HEK293 (cell line): ENCODE measurements at regions not wholly inside any gene's neighbourhood (a gene's known extent, or its start where the extent isn't known, plus 50 kb on each side); places are given as distances from the start of the nearest gene placed in this dataset.

Experiments
- CTCF ChIA-PET: fragments of 350-600 bp; formaldehyde crosslinking; extraction: SDS; loops from one replicate; lab custom pipeline; 2021; ENCODE audit warnings: antibody characterized with exemption; lab: Yijun Ruan, JAX
- POLR2A ChIA-PET: fragments of 300-600 bp; formaldehyde crosslinking; extraction: SDS; loops from one replicate; lab custom pipeline; 2020; ENCODE audit warnings: antibody characterized with exemption, inconsistent platforms; lab: Yijun Ruan, JAX
- H3K27ac ChIP-seq: fragments of 200-500 bp; sonication (Bioruptor generic); 2 replicates; pipeline ENCODE4 v1.5.1; 2014; ENCODE audit warnings: low read depth, low read length, control low read depth, inconsistent platforms; ENCODE audit errors: extremely low read depth
- H3K36me3 ChIP-seq, 2 experiments: fragments of 200-500 bp in 1 of 2; sonication (Bioruptor generic) in 1 of 2; 1 replicate in 1 of 2; 2 replicates in 1 of 2; pipeline ENCODE4 v1.5.1; 2014 to 2017; ENCODE audit warnings: inconsistent platforms in 2 of 2, low read length in 2 of 2; ENCODE audit not compliant: control insufficient read depth in 2 of 2, insufficient read depth in 1 of 2
- H3K4me1 ChIP-seq: fragments of 200-500 bp; sonication (Bioruptor generic); 2 replicates; pipeline ENCODE4 v1.5.1; 2014; ENCODE audit warnings: mild to moderate bottlenecking, low read length, inconsistent platforms; ENCODE audit not compliant: control insufficient read depth, insufficient read depth
- H3K4me3 ChIP-seq: 2 replicates; pipeline ENCODE4 v1.5.1; 2011; ENCODE audit warnings: low read depth, mild to moderate bottlenecking, control low read depth, low read length, moderate library complexity
- H3K9me3 ChIP-seq: fragments of 200-500 bp; sonication (Bioruptor generic); 2 replicates; pipeline ENCODE4 v1.5.1; 2014; ENCODE audit warnings: low read depth, low read length, inconsistent platforms; ENCODE audit not compliant: control insufficient read depth, insufficient read depth
- CTCF ChIP-seq: fragments of 450-650 bp; formaldehyde crosslinking; IDR thresholded peaks from 2 replicates; pipeline ENCODE4 v1.5.1; 2016; ENCODE audit warnings: missing biosample characterization, missing genetic modification characterization
- FEZF1 ChIP-seq: fragments of 450-650 bp; formaldehyde crosslinking; IDR thresholded peaks from 2 replicates; pipeline ENCODE4 v1.5.1; 2016; ENCODE audit warnings: missing biosample characterization, missing genetic modification characterization
- GLI2 ChIP-seq: fragments of 450-650 bp; formaldehyde crosslinking; IDR thresholded peaks from 2 replicates; pipeline ENCODE4; 2017; ENCODE audit warnings: missing biosample characterization, missing genetic modification characterization, low read depth, borderline replicate concordance
- KLF1 ChIP-seq: fragments of 450-650 bp; formaldehyde crosslinking; IDR thresholded peaks from 2 replicates; pipeline ENCODE4 v1.5.1; 2016; ENCODE audit warnings: missing biosample characterization, missing genetic modification characterization
- KLF9 ChIP-seq: fragments of 450-650 bp; formaldehyde crosslinking; IDR thresholded peaks from 2 replicates; pipeline ENCODE4 v1.5.1; 2016; ENCODE audit warnings: missing biosample characterization, missing genetic modification characterization, low read depth
- PATZ1 ChIP-seq: fragments of 450-650 bp; formaldehyde crosslinking; IDR thresholded peaks from 2 replicates; pipeline ENCODE4 v1.5.1; 2016; ENCODE audit warnings: missing biosample characterization, missing genetic modification characterization
- SCRT1 ChIP-seq: fragments of 450-650 bp; formaldehyde crosslinking; IDR thresholded peaks from 2 replicates; pipeline ENCODE4 v1.5.1; 2016; ENCODE audit warnings: missing biosample characterization, missing genetic modification characterization, borderline replicate concordance
- ZBTB17 ChIP-seq: fragments of 450-650 bp; formaldehyde crosslinking; IDR thresholded peaks from 2 replicates; pipeline ENCODE4 v1.5.1; 2016; ENCODE audit warnings: missing biosample characterization, missing genetic modification characterization
- ZNF184 ChIP-seq: fragments of 450-650 bp; IDR thresholded peaks from 2 replicates; pipeline ENCODE4 v1.5.1; 2018; ENCODE audit warnings: missing biosample characterization, mild to moderate bottlenecking, missing genetic modification characterization
- ZNF2 ChIP-seq: fragments of 450-650 bp; formaldehyde crosslinking; IDR thresholded peaks from 2 replicates; pipeline ENCODE4 v1.5.1; 2016; ENCODE audit warnings: missing biosample characterization, missing genetic modification characterization
- ZNF214 ChIP-seq: fragments of 450-650 bp; formaldehyde crosslinking; IDR thresholded peaks from 2 replicates; pipeline ENCODE4 v1.5.1; 2017; ENCODE audit warnings: missing biosample characterization, mild to moderate bottlenecking, missing genetic modification characterization, borderline replicate concordance
- ZNF23 ChIP-seq: fragments of 450-650 bp; formaldehyde crosslinking; IDR thresholded peaks from 2 replicates; pipeline ENCODE4 v1.5.1; 2016; ENCODE audit warnings: missing biosample characterization, missing genetic modification characterization, borderline replicate concordance
- ZNF292 ChIP-seq: fragments of 450-650 bp; formaldehyde crosslinking; IDR thresholded peaks from 2 replicates; pipeline ENCODE4 v1.5.1; 2016; ENCODE audit warnings: low read depth, missing biosample characterization, missing genetic modification characterization, borderline replicate concordance
- ZNF37A ChIP-seq: fragments of 450-650 bp; IDR thresholded peaks from 2 replicates; pipeline ENCODE4 v1.5.1; 2018; ENCODE audit warnings: missing biosample characterization, missing genetic modification characterization
- ZNF391 ChIP-seq: fragments of 450-650 bp; formaldehyde crosslinking; IDR thresholded peaks from 2 replicates; pipeline ENCODE4 v1.5.1; 2016; ENCODE audit warnings: low read depth, missing biosample characterization, missing genetic modification characterization, borderline replicate concordance
- ZNF510 ChIP-seq: fragments of 450-650 bp; formaldehyde crosslinking; IDR thresholded peaks from 2 replicates; pipeline ENCODE4 v1.5.1; 2018; ENCODE audit warnings: mild to moderate bottlenecking, missing genetic modification characterization, missing biosample characterization; ENCODE audit not compliant: insufficient replicate concordance
- ZNF585B ChIP-seq: fragments of 450-650 bp; formaldehyde crosslinking; IDR thresholded peaks from 2 replicates; pipeline ENCODE4 v1.5.1; 2016; ENCODE audit warnings: missing biosample characterization, missing genetic modification characterization
- ZNF600 ChIP-seq: fragments of 450-650 bp; formaldehyde crosslinking; IDR thresholded peaks from 2 replicates; pipeline ENCODE4 v1.5.1; 2016; ENCODE audit warnings: missing biosample characterization, missing genetic modification characterization
- ZNF621 ChIP-seq: fragments of 450-650 bp; formaldehyde crosslinking; IDR thresholded peaks from 2 replicates; pipeline ENCODE4 v1.5.1; 2017; ENCODE audit warnings: missing biosample characterization, missing genetic modification characterization
- ZNF654 ChIP-seq: fragments of 450-650 bp; formaldehyde crosslinking; IDR thresholded peaks from 2 replicates; pipeline ENCODE4 v1.5.1; 2016; ENCODE audit warnings: low read depth, missing biosample characterization, missing genetic modification characterization
- ZNF658 ChIP-seq: fragments of 450-650 bp; formaldehyde crosslinking; IDR thresholded peaks from 2 replicates; pipeline ENCODE4; 2016; ENCODE audit warnings: missing biosample characterization, missing genetic modification characterization
- ZNF701 ChIP-seq: fragments of 450-650 bp; formaldehyde crosslinking; IDR thresholded peaks from 2 replicates; pipeline ENCODE4 v1.5.1; 2016; ENCODE audit warnings: missing biosample characterization, missing genetic modification characterization
- ZNF777 ChIP-seq: fragments of 450-650 bp; formaldehyde crosslinking; IDR thresholded peaks from 2 replicates; pipeline ENCODE4 v1.5.1; 2017; ENCODE audit warnings: missing biosample characterization, missing genetic modification characterization, borderline replicate concordance
- ZNF791 ChIP-seq: fragments of 450-650 bp; formaldehyde crosslinking; IDR thresholded peaks from 2 replicates; pipeline ENCODE4 v1.5.1; 2016; ENCODE audit warnings: missing biosample characterization, missing genetic modification characterization

- TF ChIP-seq ZNF791 (tag by site-specific recombination): no peak
- no peak for TF ChIP-seq ZNF214 (tag by site-specific recombination)
- no peak for TF ChIP-seq ZNF391 (tag by site-specific recombination)
- no peak for TF ChIP-seq ZNF621
- TF ChIP-seq ZNF600: no peak
- no peak for TF ChIP-seq CTCF
- no peak for TF ChIP-seq ZNF510 (tag by site-specific recombination)
- no peak for TF ChIP-seq ZNF184
- TF ChIP-seq ZBTB17 (tag by site-specific recombination): no peak
- no peak for TF ChIP-seq ZNF292 (tag by site-specific recombination)
- TF ChIP-seq ZNF654 (tag by site-specific recombination): no peak
- TF ChIP-seq ZNF37A (tag by site-specific recombination): no peak
- no peak for TF ChIP-seq ZNF701 (tag by site-specific recombination)
- no peak for TF ChIP-seq ZNF23
- no peak for TF ChIP-seq ZNF658 (tag by site-specific recombination)
- TF ChIP-seq ZNF585B (tag by site-specific recombination): no peak
- no peak for TF ChIP-seq FEZF1
- no peak for TF ChIP-seq KLF1 (tag by site-specific recombination)
- TF ChIP-seq ZNF777 (tag by site-specific recombination): no peak
- TF ChIP-seq, all 188 proteins: peak for 0
- no peaks in the 10 kb centered on the region for H3K4me1 ChIP-seq
- ChIA-PET POLR2A (no interaction called here), CTCF (no interaction called here)
- H3K27ac ChIP-seq: no peak overlapping the region
- H3K9me3 ChIP-seq: no peaks in the 10 kb centered on the region
- no peaks in the 10 kb centered on the region for H3K36me3 ChIP-seq
- H3K4me3 ChIP-seq: no peak overlapping the region
These were observed 254.9 kb upstream of the SHH start for GRCh38 chr7:156067156-156067555.

GRCh38 chr7:156065400-156065799 is 253.1 kb upstream of the SHH start:
- ChIA-PET CTCF (no interaction called here), POLR2A (no interaction called here)
- no peaks in the 10 kb centered on the region for H3K4me1 ChIP-seq
- no peaks in the 10 kb centered on the region for H3K36me3 ChIP-seq
- H3K27ac ChIP-seq: no peak overlapping the region
- H3K4me3 ChIP-seq: no peak overlapping the region
- TF ChIP-seq SCRT1 (tag by site-specific recombination) (no peak), KLF9 (no peak), ZBTB17 (tag by site-specific recombination) (no peak)
- TF ChIP-seq, all 188 proteins: peak for 0
- no peaks in the 10 kb centered on the region for H3K9me3 ChIP-seq

- Histone ChIP-seq H3K27ac (no peak overlapping the region), H3K4me1 (no peaks in the 10 kb centered on the region), H3K9me3 (no peaks in the 10 kb centered on the region), H3K36me3 (no peaks in the 10 kb centered on the region), H3K4me3 (no peak overlapping the region)
- ChIA-PET CTCF (no interaction called here), POLR2A (no interaction called here)
- TF ChIP-seq PATZ1 (tag by site-specific recombination) (no peak), ZNF2 (tag by site-specific recombination) (no peak), GLI2 (no peak)
These were observed 252.7 kb upstream of the SHH start for GRCh38 chr7:156064971-156065386.
